Neural cell (in vitro differentiated cells): ENCODE measurements at regions not wholly inside any gene's neighbourhood (a gene's known extent, or its start where the extent isn't known, plus 50 kb on each side); places are given as distances from the start of the nearest gene placed in this dataset.
A peak's percentile ranks its signal among the peaks of the same experiment; 100 is the strongest.

Experiments used
- H2AFZ ChIP-seq: fragments of 200-600, 300-800 bp; sonication (generic), shearing (Covaris generic); 2 replicates; pipeline ENCODE4 v1.6.0; 2014; ENCODE audit warnings: low read depth, mild to moderate bottlenecking, antibody characterized with exemption, low read length, moderate library complexity
- H3F3A ChIP-seq: fragments of 200-600 bp; shearing (Covaris generic); 2 replicates; pipeline ENCODE4 v1.6.1; 2016; ENCODE audit warnings: mild to moderate bottlenecking, moderate library complexity, mixed read lengths, antibody characterized with exemption, low read length; ENCODE audit not compliant: insufficient read depth, poor library complexity, severe bottlenecking
- H3K27ac ChIP-seq: fragments of 200-600, 300-800 bp; sonication (generic), shearing (Covaris generic); 2 replicates; pipeline ENCODE4 v1.5.1; 2014; ENCODE audit warnings: mild to moderate bottlenecking, low read length, moderate library complexity
- H3K27me3 ChIP-seq: fragments of 300-800, 200-600 bp; sonication (generic), shearing (Covaris generic); 2 replicates; pipeline ENCODE4 v1.6.0; 2014; ENCODE audit warnings: mild to moderate bottlenecking, low read depth, low read length, moderate library complexity; ENCODE audit not compliant: insufficient read depth
- H3K36me3 ChIP-seq: fragments of 300-800, 200-600 bp; sonication (generic), shearing (Covaris generic); 2 replicates; pipeline ENCODE4 v1.5.1; 2014; ENCODE audit warnings: mild to moderate bottlenecking, antibody characterized with exemption, low read length, moderate library complexity; ENCODE audit not compliant: insufficient read depth
- H3K4me2 ChIP-seq: fragments of 300-800, 200-600 bp; sonication (generic), shearing (Covaris generic); 2 replicates; pipeline ENCODE4 v1.6.0; 2014; ENCODE audit warnings: mild to moderate bottlenecking, low read length
- H3K4me3 ChIP-seq: fragments of 300-800, 200-600 bp; sonication (generic), shearing (Covaris generic); 2 replicates; pipeline ENCODE4 v1.5.1; 2014; ENCODE audit warnings: mild to moderate bottlenecking, low read length, moderate library complexity
- H3K79me2 ChIP-seq: fragments of 200-600 bp; shearing (Covaris generic); replicated peaks from 2 replicates; pipeline ENCODE4 v1.6.0; 2014; ENCODE audit warnings: mild to moderate bottlenecking, low read length, moderate library complexity; ENCODE audit not compliant: insufficient read depth
- H3K9ac ChIP-seq: fragments of 300-800, 200-600 bp; sonication (generic), shearing (Covaris generic); 2 replicates; pipeline ENCODE4 v1.6.1; 2016; ENCODE audit warnings: mild to moderate bottlenecking, low read length, mixed read lengths
- H3K9me2 ChIP-seq: fragments of 200-600 bp; shearing (Covaris generic); 2 replicates; pipeline ENCODE4 v1.6.1; 2016; ENCODE audit warnings: mild to moderate bottlenecking, low read length, mixed read lengths; ENCODE audit not compliant: insufficient read depth
- H3K9me3 ChIP-seq: fragments of 200-600, 300-800 bp; sonication (generic), shearing (Covaris generic); 2 replicates; pipeline ENCODE4 v1.6.1; 2016; ENCODE audit warnings: mild to moderate bottlenecking, mixed run types, low read length, moderate library complexity, mixed read lengths
- H4K20me1 ChIP-seq: fragments of 200-600 bp; shearing (Covaris generic); 2 replicates; pipeline ENCODE4 v1.6.1; 2016; ENCODE audit warnings: mild to moderate bottlenecking, mixed run types; ENCODE audit not compliant: insufficient read depth
- EP300 ChIP-seq: fragments of 450-650 bp; conservative IDR thresholded peaks from 2 replicates; pipeline ENCODE4 v1.6.1; 2014; ENCODE audit warnings: antibody characterized with exemption, mild to moderate bottlenecking, moderate library complexity; ENCODE audit not compliant: poor library complexity, severe bottlenecking
- EZH2 ChIP-seq: fragments of 200-600, 300-800 bp; shearing (Covaris generic), sonication (generic); IDR thresholded peaks from 2 replicates; pipeline ENCODE4 v1.6.1; 2014; ENCODE audit warnings: antibody characterized with exemption, low read length, borderline replicate concordance, mild to moderate bottlenecking; ENCODE audit not compliant: insufficient read depth, poor library complexity, severe bottlenecking
- MXI1 ChIP-seq: fragments of 450-650 bp; conservative IDR thresholded peaks from 2 replicates; pipeline ENCODE4 v1.6.1; 2014; ENCODE audit warnings: antibody characterized with exemption, mild to moderate bottlenecking; ENCODE audit not compliant: poor library complexity, severe bottlenecking
- POLR2AphosphoS5 ChIP-seq: IDR thresholded peaks from 2 replicates; pipeline ENCODE4 v1.6.1; 2012
- RAD21 ChIP-seq: fragments of 450-650 bp; conservative IDR thresholded peaks from 2 replicates; pipeline ENCODE4 v1.6.1; 2014; ENCODE audit warnings: antibody characterized with exemption, mild to moderate bottlenecking, moderate library complexity
- SMC3 ChIP-seq: fragments of 450-650 bp; conservative IDR thresholded peaks from 2 replicates; pipeline ENCODE4 v1.6.1; 2014; ENCODE audit warnings: antibody characterized with exemption, mild to moderate bottlenecking, moderate library complexity; ENCODE audit not compliant: poor library complexity
- TAF1 ChIP-seq: IDR thresholded peaks from 2 replicates; pipeline ENCODE4 v1.6.1; 2012; ENCODE audit warnings: low read depth
- TF ChIP-seq, protein P1 (sequence below): IDR thresholded peaks from 2 replicates; pipeline ENCODE4 v1.6.1; 2012; ENCODE audit warnings: borderline replicate concordance
- TF ChIP-seq, protein P2 (sequence below): fragments of 450-650 bp; IDR thresholded peaks from 2 replicates; pipeline ENCODE4 v1.5.1; 2014; ENCODE audit warnings: antibody characterized with exemption, mild to moderate bottlenecking, moderate library complexity; ENCODE audit not compliant: poor library complexity, severe bottlenecking

DNA sequence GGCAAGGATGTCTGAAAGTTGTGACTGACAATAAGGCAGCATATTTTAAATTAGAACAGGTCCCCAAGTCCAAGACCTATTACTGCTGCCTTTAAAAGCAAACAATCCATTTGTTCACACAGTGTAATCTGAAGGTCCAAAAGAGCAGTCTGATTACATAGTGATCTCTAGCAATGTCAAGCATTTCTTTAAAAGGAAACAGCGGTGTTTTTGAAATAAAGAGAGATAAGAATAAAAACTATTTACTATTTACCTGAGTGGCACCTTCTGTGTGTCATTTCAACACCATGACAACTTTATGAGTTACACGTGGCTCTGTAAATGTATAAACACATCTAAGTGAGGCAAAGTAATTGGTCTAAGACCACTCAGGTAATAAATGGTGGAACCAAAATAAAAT, 1009.9 kb upstream of the CNTNAP5 start:
- H3K9ac ChIP-seq: peak overlapping the region; percentile 13
- no peaks in the 10 kb centered on the region for H3K27me3 ChIP-seq
- peak overlapping the region; percentile 26 for H3K4me2 ChIP-seq
- peak overlapping the region; percentile 6 for H3K4me3 ChIP-seq
- no peaks in the 10 kb centered on the region for H3K36me3 ChIP-seq
- no peaks in the 10 kb centered on the region for H4K20me1 ChIP-seq
- H3K79me2 ChIP-seq: no peaks in the 10 kb centered on the region
- no peaks in the 10 kb centered on the region for H3K9me3 ChIP-seq
- TF ChIP-seq EP300 (no peak), RAD21 (no peak), MXI1 (no peak), POLR2AphosphoS5 (no peak), TAF1 (no peak), EZH2 (no peak), SMC3 (no peak)
- TF ChIP-seq, protein P1, sequence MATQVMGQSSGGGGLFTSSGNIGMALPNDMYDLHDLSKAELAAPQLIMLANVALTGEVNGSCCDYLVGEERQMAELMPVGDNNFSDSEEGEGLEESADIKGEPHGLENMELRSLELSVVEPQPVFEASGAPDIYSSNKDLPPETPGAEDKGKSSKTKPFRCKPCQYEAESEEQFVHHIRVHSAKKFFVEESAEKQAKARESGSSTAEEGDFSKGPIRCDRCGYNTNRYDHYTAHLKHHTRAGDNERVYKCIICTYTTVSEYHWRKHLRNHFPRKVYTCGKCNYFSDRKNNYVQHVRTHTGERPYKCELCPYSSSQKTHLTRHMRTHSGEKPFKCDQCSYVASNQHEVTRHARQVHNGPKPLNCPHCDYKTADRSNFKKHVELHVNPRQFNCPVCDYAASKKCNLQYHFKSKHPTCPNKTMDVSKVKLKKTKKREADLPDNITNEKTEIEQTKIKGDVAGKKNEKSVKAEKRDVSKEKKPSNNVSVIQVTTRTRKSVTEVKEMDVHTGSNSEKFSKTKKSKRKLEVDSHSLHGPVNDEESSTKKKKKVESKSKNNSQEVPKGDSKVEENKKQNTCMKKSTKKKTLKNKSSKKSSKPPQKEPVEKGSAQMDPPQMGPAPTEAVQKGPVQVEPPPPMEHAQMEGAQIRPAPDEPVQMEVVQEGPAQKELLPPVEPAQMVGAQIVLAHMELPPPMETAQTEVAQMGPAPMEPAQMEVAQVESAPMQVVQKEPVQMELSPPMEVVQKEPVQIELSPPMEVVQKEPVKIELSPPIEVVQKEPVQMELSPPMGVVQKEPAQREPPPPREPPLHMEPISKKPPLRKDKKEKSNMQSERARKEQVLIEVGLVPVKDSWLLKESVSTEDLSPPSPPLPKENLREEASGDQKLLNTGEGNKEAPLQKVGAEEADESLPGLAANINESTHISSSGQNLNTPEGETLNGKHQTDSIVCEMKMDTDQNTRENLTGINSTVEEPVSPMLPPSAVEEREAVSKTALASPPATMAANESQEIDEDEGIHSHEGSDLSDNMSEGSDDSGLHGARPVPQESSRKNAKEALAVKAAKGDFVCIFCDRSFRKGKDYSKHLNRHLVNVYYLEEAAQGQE: no peak
- TF ChIP-seq, protein P2, sequence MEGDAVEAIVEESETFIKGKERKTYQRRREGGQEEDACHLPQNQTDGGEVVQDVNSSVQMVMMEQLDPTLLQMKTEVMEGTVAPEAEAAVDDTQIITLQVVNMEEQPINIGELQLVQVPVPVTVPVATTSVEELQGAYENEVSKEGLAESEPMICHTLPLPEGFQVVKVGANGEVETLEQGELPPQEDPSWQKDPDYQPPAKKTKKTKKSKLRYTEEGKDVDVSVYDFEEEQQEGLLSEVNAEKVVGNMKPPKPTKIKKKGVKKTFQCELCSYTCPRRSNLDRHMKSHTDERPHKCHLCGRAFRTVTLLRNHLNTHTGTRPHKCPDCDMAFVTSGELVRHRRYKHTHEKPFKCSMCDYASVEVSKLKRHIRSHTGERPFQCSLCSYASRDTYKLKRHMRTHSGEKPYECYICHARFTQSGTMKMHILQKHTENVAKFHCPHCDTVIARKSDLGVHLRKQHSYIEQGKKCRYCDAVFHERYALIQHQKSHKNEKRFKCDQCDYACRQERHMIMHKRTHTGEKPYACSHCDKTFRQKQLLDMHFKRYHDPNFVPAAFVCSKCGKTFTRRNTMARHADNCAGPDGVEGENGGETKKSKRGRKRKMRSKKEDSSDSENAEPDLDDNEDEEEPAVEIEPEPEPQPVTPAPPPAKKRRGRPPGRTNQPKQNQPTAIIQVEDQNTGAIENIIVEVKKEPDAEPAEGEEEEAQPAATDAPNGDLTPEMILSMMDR: no peak
- no peaks in the 10 kb centered on the region for H3F3A ChIP-seq
- no peak overlapping the region for H2AFZ ChIP-seq
- H3K27ac ChIP-seq: peak overlapping the region; percentile 60
- no peaks in the 10 kb centered on the region for H3K9me2 ChIP-seq

DNA sequence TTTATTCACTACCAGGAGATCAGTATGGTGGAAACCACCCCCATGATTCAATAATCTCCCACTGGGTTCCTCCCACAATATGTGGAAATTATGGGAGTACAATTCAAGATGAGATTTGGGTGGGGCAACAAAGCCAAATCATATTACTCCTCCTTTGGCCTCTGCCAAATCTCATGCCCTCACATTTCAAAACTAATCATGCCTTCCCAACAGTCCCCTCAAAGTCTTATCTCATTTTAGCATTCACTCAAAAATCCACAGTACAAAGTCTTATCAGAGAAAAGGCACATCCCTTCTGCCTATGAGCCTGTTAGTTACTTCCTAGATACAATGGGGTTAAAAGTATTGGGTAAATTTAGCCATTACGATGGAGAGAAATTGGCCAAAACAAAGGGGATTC, 989.5 kb upstream of the CNTNAP5 start:
- H3K4me3 ChIP-seq: no peak overlapping the region

More for the DNA sequence above, 989.5 kb upstream of the CNTNAP5 start:
- H3F3A ChIP-seq: no peaks in the 10 kb centered on the region
- H3K4me2 ChIP-seq: no peak overlapping the region
- no peaks in the 10 kb centered on the region for H3K27me3 ChIP-seq
- no peak overlapping the region for H3K27ac ChIP-seq
- no peaks in the 10 kb centered on the region for H3K79me2 ChIP-seq
- no peak overlapping the region for H3K9ac ChIP-seq
- H3K36me3 ChIP-seq: no peaks in the 10 kb centered on the region
- TF ChIP-seq RAD21 (no peak), EZH2 (no peak), EP300 (no peak), POLR2AphosphoS5 (no peak), MXI1 (no peak), SMC3 (no peak), TAF1 (no peak)
- TF ChIP-seq, protein P1: no peak
- TF ChIP-seq, protein P2: no peak
- no peaks in the 10 kb centered on the region for H3K9me2 ChIP-seq
- no peak overlapping the region for H2AFZ ChIP-seq
- H3K9me3 ChIP-seq: no peaks in the 10 kb centered on the region
- no peaks in the 10 kb centered on the region for H4K20me1 ChIP-seq
